T1000 (cell line): ENCODE measurements at regions not wholly inside any gene's neighbourhood (a gene's known extent, or its start where the extent isn't known, plus 50 kb on each side); places are given as distances from the start of the nearest gene placed in this dataset.

Experiments used
- DNase-seq: peaks from one replicate; lab custom pipeline; 2025; ENCODE audit warnings: mixed read lengths; lab: John Stamatoyannopoulos, UW

- no peak for DNase-seq
These were observed 355.3 kb downstream of the ZSWIM6 start for GRCh38 chr5:61687371-61687770.

DNA sequence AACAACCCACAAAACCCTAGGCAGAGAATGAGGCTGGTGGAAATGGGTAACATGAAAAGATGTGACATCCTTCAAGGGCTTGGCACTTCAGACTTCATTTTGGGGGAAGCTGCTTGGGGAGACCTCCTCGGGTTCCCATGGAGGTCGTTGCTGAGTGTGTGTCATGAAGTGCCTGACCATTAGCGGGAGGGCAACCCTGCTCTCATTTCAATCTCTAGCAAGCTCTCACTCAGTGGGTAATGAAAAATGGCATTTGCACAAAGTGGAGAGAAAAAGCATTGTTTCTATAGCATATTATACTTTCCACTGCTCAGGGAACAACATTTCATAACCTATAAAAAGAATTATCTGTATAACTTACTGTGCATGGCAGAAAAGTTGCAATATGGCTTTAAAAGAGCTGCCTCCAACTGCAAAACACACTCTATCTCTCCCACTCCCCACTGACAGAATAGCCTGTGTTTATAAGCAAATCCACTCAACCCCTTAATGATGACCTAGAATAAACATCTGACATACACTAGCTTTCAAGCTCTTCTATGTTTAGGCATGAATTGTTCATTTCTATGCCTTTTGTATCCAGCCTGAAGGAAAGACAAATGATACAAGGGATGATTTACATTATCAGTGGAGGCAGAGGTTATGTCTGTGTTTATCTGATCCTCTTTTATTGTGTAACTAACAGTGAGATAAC, 357.2 kb downstream of the ZSWIM6 start:
- no peak for DNase-seq

DNA sequence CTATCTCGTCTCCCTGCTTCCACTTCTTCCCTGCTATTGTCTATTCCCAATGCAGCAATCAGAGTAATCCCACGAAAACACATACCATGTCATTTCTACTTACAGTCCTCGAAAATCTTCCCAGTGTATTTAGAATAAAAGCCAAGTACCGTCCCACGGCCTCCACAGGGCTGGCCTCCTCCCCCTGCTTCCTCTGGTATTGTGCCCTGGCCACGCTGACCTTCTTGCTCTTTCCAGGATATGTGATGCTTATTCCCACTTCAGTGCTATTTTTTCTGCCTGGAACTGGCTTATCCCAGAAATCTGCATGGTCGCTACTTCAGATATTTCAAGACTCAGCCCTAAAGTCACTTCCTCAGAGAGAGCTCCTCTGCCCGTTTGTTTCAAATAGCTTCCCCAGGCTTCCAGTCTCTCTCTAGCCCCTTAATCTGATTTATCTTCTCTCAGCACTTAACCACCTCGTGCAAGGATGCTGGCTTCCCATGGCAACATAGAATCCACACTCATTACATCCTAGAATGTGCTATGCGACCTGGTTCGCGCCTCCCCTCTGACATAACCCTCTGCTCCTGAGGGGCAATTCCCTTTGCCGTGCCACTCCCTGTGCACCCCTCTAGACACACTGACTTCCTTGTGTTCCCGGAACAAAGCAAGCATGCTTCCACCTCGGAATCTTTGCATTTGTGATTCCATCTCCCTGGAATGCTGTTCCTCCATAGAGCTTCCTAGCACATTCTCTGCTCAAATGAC, 365.9 kb downstream of the ZSWIM6 start:
- no peak for DNase-seq

GRCh38 chr5:61701877-61702602, 370.0 kb downstream of the ZSWIM6 start:
- DNase-seq, result no peak

DNA sequence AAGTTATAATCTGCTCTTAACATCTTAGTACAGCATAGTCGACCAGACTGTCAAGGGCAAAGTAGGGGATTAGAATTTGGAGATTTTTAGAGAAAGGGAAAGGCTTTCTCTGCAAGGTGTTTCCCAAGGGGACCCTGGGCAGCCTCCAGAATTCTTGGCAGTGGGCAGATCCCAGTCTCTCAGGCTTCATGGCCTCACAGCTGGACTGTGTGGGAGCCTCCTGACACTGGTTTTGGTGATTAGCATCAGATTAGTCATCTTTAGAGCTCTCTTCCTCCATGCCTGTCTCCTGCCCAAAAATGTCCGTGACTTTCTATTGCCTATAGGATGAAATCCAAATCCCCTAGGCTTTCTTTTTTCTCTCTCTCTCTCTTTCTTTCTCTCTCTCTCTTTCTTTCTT, 370.7 kb downstream of the ZSWIM6 start:
- no peak for DNase-seq

- DNase-seq, result no peak
These were observed 372.2 kb downstream of the ZSWIM6 start for GRCh38 chr5:61704289-61704688.

GRCh38 chr5:61706751-61707150, 374.7 kb downstream of the ZSWIM6 start:
- no peak for DNase-seq

DNA sequence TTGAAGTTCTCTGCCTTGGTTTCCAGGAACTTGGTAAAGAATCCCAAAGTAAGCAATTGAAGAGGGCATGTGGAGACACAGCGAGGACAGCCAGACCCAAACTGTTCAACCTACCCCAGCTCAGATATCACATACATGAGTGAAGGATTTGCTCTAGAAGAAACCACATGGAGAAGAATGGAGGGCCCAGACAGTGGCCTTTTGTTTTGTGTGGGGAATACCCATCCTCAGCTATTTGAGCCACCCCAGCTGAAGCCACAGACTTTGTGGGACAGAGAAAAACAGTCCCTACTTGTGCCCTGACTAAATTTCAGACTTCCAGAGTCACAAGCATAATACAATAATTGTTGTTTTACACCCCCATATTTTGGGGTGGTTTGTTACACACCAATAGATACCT, 387.1 kb downstream of the ZSWIM6 start:
- DNase-seq, result no peak

DNA sequence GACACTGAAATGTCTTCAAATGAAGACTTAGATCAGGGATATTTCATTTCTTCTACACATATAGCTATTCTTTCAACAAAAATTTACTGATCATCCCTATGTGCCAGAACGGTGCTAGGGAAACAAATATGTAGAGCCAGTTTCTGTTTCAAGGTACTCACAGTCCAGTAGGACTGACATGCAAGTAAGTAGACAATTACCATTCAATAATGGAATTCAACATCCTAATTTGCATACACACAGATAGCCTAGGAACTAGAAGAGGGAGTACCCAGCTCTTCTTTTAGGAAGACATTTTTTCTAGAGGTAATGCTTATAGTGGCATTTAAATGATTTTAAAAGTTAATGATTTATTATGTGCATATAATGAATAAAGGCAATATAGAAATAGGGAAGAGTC, 388.8 kb downstream of the ZSWIM6 start:
- no peak for DNase-seq

DNA sequence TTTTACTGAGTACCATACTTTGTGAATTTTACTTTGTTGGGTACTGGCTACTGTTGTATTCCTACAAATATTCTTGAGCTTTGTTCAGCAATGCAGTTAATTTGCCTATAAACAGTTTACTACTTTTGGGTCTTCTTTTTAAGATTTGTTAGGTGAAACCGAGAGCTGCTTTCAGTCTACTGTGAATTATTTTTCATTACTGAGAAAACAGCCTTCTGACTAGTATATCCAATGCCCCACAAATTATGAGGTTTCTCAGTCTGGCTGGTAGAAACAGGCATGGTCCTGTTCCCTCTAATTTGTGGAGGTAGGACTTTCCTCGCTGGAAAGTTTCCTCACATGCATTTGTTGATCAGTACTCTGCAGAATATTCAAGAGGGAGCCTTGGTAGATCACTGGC, 392.0 kb downstream of the ZSWIM6 start:
- no peak for DNase-seq

GRCh38 chr5:61728287-61728686, 396.2 kb downstream of the ZSWIM6 start:
- DNase-seq, result no peak

GRCh38 chr5:61730866-61731265, 398.8 kb downstream of the ZSWIM6 start:
- no peak for DNase-seq

DNA sequence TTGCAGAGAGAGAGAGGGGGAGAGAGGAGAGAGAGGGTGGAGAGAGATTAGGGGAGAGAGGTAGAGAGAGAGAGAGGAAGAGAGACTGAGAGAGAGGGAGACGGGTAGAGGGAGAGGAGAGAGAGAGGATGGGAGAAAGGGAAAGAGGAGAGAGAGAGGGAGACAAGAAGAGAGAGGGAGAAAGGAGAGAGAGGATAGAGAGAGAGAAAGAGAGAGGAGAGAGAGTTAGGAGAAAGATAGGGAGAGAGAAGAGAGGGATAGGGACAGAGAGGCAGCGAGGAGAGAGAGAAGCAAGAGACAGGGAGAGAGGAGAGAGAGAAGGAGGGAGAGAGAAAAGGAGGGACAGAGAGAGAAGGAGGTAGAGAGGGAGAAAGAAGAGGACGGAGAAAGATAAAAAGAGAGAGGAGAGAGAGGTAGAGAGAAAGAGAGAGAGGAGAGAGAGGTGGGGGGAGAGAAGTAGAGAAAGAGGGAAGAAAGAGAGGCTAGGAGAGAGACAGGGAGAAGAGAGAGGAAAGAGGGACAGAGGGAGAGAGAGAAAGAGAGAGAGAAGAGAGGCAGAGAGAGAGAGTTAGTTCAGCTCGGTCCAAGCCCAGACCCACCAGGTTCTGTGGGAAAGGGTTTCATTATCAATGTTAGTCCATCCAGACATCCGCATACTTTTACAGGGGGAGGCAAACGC, 399.3 kb downstream of the ZSWIM6 start:
- no peak for DNase-seq

- no peak for DNase-seq
These were observed 399.9 kb downstream of the ZSWIM6 start for GRCh38 chr5:61731946-61732314.

DNA sequence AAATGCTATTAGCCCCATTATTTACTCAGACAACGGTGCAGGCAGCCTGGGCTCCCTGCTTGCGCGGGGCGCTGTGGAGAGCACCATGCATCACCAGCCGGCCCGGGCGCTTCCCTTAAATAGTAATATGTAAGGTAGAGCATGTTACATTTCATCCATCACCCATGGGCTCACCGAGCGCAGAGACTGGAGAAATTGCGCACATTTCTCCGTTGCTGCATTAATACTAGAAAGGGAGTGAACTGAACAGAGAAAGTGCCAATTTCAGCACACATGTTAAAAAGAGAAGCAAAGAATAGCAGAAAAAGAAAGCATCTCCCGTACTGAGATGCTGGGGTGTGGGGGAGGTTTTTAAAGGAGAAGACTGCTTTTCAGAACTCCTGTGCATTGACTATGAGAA, 400.3 kb downstream of the ZSWIM6 start:
- DNase-seq, result no peak

DNA sequence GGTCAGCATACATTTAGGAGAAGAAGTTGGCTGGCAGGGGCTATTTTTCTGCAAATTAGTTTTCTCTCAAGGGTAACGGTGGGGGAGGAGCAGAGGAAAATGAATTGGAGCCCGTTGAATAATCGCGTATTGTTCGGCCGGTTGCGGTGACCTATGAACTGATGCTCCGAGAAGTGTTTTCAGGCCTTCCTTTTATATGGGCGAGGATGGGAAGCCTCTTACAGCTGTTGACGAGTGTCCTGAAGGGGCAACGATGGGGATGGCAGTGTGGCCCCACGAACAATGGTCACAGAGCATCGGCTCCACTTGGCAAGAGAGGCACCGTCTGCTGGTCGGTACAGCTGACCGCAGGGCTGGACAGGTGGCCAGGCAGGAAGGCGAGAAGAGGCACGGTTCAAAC, 400.7 kb downstream of the ZSWIM6 start:
- DNase-seq, result no peak

GRCh38 chr5:61734001-61734400, 401.9 kb downstream of the ZSWIM6 start:
- no peak for DNase-seq

DNA sequence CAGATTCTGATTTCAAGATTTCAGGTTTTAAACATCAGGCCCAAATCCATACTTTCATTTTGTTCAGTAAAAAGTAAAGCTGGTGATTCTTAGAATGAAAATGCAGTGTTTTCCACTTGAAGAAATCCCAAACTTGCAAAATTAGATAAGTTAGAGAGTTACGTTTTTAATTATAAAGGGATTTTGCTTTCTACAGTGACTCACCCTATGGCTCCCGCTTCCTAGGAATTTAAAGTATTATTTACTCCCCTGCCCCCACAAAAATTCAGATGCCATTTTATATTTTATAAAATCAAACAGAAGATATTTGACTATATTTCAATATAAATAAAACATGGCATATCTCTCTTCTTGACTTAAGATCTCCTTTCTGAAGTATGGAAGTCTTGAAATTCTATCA, 402.9 kb downstream of the ZSWIM6 start:
- DNase-seq, result no peak

GRCh38 chr5:61735531-61735930, 403.5 kb downstream of the ZSWIM6 start:
- DNase-seq, result no peak

DNA sequence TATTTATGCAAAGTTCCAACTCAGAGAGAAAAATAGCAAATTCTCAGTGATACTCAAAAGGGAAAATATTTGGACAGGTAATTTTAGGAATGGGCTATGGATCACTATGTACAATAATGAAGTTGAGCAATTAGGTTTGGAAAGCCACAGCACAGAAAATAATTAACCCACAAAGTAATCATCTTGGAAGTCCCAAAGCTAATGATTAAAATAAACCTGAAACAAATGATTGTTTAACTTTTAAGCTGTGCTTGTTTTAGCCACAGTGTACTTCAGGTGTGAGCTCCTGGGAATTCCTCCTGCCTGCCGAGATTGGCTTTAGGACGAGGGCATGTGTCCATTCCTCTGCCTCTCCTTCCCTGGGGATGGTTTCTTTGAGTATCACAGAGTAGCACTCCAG, 403.9 kb downstream of the ZSWIM6 start:
- DNase-seq, result no peak

DNA sequence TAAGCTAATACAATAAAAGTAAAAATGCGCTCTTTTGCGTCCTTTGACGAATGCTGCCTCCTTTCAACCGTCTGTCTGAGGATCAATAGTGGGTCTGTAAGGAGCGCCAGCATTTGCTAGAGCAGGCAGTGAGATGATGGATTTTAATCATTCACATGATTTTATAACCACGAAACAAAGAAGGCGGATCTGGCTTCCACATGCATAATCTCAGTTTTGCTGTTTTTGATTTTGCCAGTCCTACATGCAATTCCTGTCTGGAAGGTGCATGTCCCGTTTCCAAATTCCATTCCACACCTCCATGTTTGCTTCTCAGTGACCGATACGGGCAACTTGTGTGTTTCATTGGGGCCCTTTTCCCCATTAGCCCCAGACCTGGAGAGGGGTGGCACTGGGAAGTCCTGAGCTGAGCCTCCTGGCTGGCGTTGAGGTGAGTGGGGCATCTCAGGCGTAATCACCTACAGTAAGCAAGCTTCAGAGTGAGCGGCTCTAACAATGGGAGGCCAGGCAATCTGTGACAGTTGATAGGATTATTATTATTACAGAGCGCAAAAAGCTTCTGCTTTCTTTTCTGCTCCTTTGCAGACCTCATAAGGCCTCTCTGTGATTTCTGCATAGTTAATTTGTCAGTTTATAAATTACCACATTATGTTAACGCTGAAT, 405.4 kb downstream of the ZSWIM6 start:
- no peak for DNase-seq

DNA sequence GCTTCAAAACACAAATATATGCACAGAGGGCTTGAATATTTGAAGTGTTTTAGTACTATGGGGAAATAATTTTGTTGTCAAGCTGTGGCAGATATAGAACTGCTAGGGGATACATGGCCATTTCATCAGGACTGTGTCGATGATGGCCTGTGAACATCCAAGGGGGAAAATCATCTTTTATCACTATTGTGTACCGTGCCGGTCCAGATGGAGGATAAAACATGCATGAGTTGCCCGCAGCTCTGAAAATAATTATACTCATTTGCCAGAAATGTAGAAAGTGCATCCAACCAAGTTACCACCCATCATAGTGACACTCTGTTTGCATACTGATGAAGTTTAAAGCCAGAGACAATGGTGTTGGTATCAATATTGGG, 405.9 kb downstream of the ZSWIM6 start:
- no peak for DNase-seq
